Activated T-helper 17 cell treated with anti-CD3 and anti-CD28 coated beads, Interleukin-2, amount 50 U/mL, for 72 hours (primary cell): ENCODE measurements at regions not wholly inside any gene's neighbourhood (a gene's known extent, or its start where the extent isn't known, plus 50 kb on each side); places are given as distances from the start of the nearest gene placed in this dataset.
"Not testable (repeated sequence)": the region's sequence is repeated elsewhere in the genome, so short reads cannot be mapped to it uniquely, and the experiment has no call there.

Experiments used
- ATAC-seq: fragments of 150-1000 bp; cut with Tn5 transposase; replicated peaks from 2 replicates; pipeline ENCODE4 v1.10.0; 2021; ENCODE audit warnings: mild to moderate bottlenecking, moderate library complexity
- H3K27ac Mint-ChIP-seq: one replicate; pipeline ENCODE4 v1.8.0; 2022; ENCODE audit warnings: mixed read lengths
- H3K27me3 Mint-ChIP-seq: one replicate; pipeline ENCODE4 v1.8.0; 2022; ENCODE audit warnings: mixed read lengths
- H3K36me3 Mint-ChIP-seq: one replicate; pipeline ENCODE4 v1.8.0; 2022; ENCODE audit warnings: low read depth, mild to moderate bottlenecking, mixed read lengths
- H3K4me1 Mint-ChIP-seq: one replicate; pipeline ENCODE4 v1.8.0; 2022; ENCODE audit warnings: mixed read lengths
- H3K4me3 Mint-ChIP-seq: one replicate; pipeline ENCODE4 v1.8.0; 2022; ENCODE audit warnings: mild to moderate bottlenecking, mixed read lengths
- H3K9me3 Mint-ChIP-seq: one replicate; pipeline ENCODE4 v1.8.0; 2022; ENCODE audit warnings: mixed read lengths

DNA sequence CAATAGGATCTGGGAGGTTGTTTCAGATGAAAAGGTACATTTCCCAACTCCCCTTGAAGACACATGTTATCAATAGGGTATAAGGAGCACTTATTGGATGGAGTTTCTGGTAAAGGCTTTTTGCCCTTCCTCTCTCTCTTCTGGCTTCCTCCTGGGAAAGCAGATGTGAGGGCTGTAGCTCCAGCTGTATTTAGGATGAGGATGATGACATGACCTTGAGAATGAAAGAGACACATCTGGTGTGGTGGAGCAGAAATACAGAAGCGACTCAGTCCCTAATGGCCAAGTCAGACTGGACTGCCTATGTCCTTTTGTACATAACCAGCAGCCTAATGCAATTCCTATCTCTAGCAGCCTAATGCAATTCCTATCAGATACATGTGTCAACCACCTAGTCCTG lies 100.9 kb upstream of the NXPH2 start:
- Mint-ChIP-seq H3K27me3 (no peaks in the 10 kb centered on the region), H3K4me3 (no peak overlapping the region), H3K36me3 (no peaks in the 10 kb centered on the region), H3K9me3 (no peaks in the 10 kb centered on the region), H3K4me1 (no peaks in the 10 kb centered on the region), H3K27ac (no peak overlapping the region)
- no peak for ATAC-seq

DNA sequence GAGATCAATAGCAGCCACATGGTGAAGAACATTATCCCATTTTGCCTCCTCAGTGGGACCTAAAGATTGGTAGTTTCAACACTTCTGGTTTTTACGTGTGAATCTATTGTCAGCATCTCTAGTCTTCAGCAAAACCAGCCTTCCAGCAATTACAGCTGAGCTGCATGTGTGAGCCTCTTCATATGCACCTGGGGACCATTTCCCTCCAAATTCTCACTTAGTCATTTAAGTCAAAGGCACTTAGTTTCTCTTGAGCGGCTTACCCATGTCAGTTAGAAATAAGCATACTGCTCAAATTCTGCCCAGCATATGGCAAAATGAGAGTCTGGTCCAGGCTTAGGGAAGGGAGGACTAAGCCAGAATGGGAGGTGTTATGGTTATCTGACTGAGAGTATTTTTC lies 99.7 kb upstream of the NXPH2 start:
- Mint-ChIP-seq H3K27ac (no peak overlapping the region), H3K4me1 (no peaks in the 10 kb centered on the region), H3K9me3 (no peaks in the 10 kb centered on the region), H3K4me3 (no peak overlapping the region), H3K27me3 (no peaks in the 10 kb centered on the region), H3K36me3 (no peaks in the 10 kb centered on the region)
- no peak for ATAC-seq

DNA sequence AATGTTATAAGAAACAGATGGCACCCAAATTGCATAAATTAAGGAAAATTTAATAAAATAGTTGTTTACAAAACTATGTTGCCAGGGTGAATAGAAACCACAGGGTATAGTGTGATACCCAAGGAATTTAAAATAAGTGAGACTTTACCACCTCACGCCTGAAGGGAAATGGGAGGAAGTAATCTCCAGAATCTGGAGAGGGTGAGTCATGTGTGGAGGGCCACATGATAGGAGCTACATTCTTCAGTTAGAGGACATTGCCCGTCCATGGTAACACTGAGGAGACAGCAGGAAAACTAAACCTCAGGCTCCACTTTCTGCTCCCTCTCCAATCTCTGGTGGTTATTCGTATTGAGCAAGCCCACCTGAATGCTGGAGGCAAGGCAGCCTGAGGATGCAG lies 97.2 kb upstream of the NXPH2 start:
- H3K9me3 Mint-ChIP-seq, result no peaks in the 10 kb centered on the region
- no peak overlapping the region for H3K4me3 Mint-ChIP-seq
- no peaks in the 10 kb centered on the region for H3K27me3 Mint-ChIP-seq
- ATAC-seq, result no peak
- no peaks in the 10 kb centered on the region for H3K4me1 Mint-ChIP-seq
- no peaks in the 10 kb centered on the region for H3K36me3 Mint-ChIP-seq
- no peak overlapping the region for H3K27ac Mint-ChIP-seq

DNA sequence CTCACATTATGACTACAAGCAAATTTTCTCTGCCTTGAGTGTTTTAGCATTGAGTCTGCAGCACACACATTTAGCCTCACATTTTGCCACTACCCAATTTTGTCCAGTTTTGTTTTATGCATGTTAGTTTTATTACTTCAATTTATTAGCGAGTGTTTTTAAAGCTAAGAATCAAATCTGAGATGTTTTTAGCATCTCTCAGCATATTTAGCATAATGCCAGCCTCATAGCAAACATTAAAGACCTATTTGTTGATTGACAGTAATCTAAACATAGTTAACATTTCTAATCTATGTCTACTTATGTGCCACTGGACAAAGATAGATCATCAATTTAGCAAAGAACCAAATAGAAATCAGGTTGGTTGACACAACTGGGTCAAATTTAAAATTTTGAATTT lies 94.1 kb upstream of the NXPH2 start:
- H3K27me3 Mint-ChIP-seq, result no peaks in the 10 kb centered on the region

DNA sequence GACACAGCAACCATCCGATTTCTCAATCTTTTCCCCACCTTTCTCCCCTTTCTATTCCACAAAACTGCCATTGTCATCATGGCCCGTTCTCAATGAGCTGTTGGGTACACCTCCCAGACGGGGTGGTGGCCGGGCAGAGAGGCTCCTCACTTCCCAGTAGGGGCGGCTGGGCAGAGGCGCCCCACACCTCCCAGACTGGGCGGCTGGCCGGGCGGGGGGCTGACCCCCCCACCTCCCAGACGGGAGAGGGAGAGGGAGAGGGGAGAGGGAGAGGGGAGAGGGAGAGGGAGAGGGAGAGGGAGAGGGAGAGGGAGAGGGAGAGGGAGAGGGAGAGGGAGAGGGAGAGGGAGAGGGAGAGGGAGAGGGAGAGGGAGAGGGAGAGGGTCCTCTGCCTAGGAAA lies 91.9 kb upstream of the NXPH2 start:
- not testable (repeated sequence) for H3K36me3 Mint-ChIP-seq, ATAC-seq, H3K27me3 Mint-ChIP-seq, H3K27ac Mint-ChIP-seq, H3K9me3 Mint-ChIP-seq, H3K4me3 Mint-ChIP-seq, H3K4me1 Mint-ChIP-seq

More for the DNA sequence above, 94.1 kb upstream of the NXPH2 start:
- H3K27ac Mint-ChIP-seq, result no peak overlapping the region
- H3K4me1 Mint-ChIP-seq, result no peaks in the 10 kb centered on the region
- no peaks in the 10 kb centered on the region for H3K36me3 Mint-ChIP-seq
- H3K9me3 Mint-ChIP-seq, result no peaks in the 10 kb centered on the region
- no peak overlapping the region for H3K4me3 Mint-ChIP-seq
- ATAC-seq, result no peak

DNA sequence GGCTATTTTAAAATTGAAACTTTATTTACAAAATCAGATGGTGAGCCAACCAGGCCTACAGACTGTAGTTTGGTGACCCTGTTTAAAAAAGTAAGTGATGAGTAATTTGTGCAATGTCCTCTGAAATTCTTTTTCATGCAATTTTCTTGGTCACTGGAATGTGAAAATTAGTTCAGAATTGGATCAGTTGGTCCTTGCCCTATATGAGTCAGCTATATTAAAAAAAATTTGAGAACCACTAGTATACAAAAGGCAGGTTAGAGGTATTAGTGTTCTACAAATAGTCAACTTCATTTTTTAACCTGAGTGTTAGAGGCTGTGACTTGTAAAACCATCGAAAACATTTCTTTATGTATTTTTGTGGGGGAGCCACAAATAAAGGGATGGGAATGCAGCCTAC lies 91.1 kb upstream of the NXPH2 start:
- Mint-ChIP-seq H3K4me1 (no peaks in the 10 kb centered on the region), H3K9me3 (no peaks in the 10 kb centered on the region), H3K36me3 (no peaks in the 10 kb centered on the region), H3K27ac (no peak overlapping the region), H3K4me3 (no peak overlapping the region), H3K27me3 (no peaks in the 10 kb centered on the region)
- ATAC-seq, result no peak

DNA sequence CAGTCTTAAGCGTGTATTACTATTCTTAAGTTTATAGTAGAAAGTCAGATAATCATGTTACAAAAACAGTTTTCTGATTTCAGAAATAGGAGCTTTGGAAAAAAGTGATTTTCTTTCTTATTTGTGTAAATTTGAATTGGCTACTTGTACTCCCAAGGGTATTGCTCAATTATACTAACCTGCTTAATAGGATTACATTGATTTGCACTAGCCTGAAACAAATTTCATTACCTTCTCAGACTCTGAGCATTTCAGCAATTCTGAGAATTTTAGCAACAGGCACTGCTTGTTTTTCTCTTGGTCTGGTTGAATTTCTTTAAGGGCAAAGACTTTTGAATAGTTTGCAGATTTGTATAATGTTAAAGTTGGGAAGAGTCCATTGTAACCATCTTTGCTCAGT lies 87.2 kb upstream of the NXPH2 start:
- Mint-ChIP-seq H3K27me3 (no peaks in the 10 kb centered on the region), H3K4me1 (no peaks in the 10 kb centered on the region), H3K4me3 (no peak overlapping the region), H3K9me3 (no peaks in the 10 kb centered on the region), H3K27ac (no peak overlapping the region), H3K36me3 (no peaks in the 10 kb centered on the region)
- no peak for ATAC-seq

DNA sequence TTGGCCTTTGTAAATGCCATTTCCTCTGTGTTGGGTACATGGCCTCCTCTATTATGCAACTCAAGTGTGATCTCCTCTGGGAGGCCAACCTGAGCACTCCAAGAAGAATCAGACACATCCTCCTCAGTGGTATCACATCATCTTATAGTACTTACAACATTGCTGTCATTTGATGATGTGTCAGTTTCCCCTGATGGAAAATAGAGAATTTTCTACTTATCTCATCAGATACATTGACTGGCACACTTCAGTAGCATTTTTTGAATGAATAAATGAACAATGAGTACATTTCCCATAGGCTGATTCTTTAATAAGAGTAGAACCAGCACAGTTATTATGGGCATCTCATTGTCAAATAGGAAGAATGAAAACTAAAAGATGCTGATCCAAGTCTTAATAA lies 86.6 kb upstream of the NXPH2 start:
- no peaks in the 10 kb centered on the region for H3K9me3 Mint-ChIP-seq
- H3K27ac Mint-ChIP-seq, result no peak overlapping the region
- ATAC-seq, result no peak
- no peak overlapping the region for H3K4me3 Mint-ChIP-seq
- no peaks in the 10 kb centered on the region for H3K4me1 Mint-ChIP-seq
- no peaks in the 10 kb centered on the region for H3K27me3 Mint-ChIP-seq
- no peaks in the 10 kb centered on the region for H3K36me3 Mint-ChIP-seq

DNA sequence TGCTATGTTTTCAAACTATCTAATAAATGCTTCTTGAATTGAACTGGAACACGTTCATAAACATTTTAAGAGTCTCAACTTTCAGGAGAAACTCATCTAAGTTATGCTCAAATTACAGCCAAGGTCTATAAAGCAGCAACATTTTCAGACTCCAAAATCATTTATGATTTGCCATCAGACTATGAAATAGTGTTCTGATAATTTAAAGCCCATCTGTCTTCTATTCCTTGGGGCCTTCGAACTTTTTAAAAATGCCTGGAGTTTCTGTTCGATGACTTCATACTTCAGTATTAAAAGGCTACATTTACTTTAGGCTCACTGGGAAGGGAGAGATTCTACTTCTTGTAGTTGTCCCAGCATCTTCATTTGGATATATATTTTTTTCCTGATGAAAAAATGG lies 73.6 kb upstream of the NXPH2 start:
- ATAC-seq, result no peak
- Mint-ChIP-seq H3K4me3 (no peak overlapping the region), H3K9me3 (no peaks in the 10 kb centered on the region), H3K36me3 (no peaks in the 10 kb centered on the region), H3K27me3 (peaks cover 4% of the 10 kb centered on the region), H3K4me1 (no peaks in the 10 kb centered on the region), H3K27ac (no peak overlapping the region)

DNA sequence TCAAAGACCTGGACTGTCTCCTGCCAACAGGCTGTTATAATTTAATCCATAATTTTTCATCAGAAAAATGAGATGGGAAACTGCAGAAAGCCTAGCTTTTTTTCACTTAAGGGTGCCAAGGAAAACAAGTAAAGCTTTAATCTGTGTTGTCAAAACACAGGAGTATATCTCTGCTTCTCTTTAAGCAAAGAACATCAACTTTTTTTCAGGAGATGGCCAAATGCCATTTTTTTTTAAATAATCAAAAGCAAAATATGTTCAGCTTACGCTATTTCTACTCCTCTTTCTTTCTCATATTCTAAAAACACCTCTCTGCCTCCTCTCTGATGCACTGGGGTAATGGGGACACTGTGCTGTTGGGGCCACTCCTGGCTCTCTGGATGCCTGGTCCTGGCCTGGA lies 73.1 kb upstream of the NXPH2 start:
- peaks cover 4% of the 10 kb centered on the region for H3K27me3 Mint-ChIP-seq
- H3K27ac Mint-ChIP-seq, result no peak overlapping the region
- H3K36me3 Mint-ChIP-seq, result no peaks in the 10 kb centered on the region
- no peak overlapping the region for H3K4me3 Mint-ChIP-seq
- no peak for ATAC-seq
- H3K9me3 Mint-ChIP-seq, result no peaks in the 10 kb centered on the region
- no peaks in the 10 kb centered on the region for H3K4me1 Mint-ChIP-seq

DNA sequence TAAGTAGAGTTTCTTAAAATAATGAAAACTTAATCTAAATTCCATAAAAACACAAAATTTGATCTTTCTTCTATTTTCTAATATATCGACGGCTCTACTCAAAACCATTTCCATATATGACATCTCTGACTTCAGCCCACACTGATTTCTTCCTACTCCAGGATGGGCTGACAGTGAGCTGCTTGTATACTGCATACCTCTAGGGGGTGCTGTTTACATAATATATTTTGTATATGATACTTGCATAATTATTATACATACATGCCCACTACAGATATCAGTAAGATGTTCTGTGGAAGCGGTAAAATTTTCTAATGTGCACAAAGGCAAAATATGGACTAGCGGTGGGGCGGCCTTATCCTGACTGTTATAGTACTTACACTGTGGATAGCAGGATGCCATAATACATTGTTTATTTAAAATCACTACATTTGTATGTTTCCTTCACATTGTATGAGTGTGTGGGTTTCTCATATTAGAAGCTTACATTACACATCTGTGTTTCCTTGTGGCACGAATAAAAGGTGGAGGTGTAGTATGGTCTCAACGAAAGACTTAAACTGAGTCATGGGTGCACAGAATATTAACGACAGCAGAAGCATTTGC lies 66.1 kb upstream of the NXPH2 start:
- H3K36me3 Mint-ChIP-seq, result no peaks in the 10 kb centered on the region
- no peak overlapping the region for H3K4me3 Mint-ChIP-seq
- H3K27ac Mint-ChIP-seq, result no peak overlapping the region
- ATAC-seq, result peak; percentile 46
- peaks cover 5% of the 10 kb centered on the region for H3K27me3 Mint-ChIP-seq
- H3K4me1 Mint-ChIP-seq, result no peaks in the 10 kb centered on the region
- no peaks in the 10 kb centered on the region for H3K9me3 Mint-ChIP-seq

DNA sequence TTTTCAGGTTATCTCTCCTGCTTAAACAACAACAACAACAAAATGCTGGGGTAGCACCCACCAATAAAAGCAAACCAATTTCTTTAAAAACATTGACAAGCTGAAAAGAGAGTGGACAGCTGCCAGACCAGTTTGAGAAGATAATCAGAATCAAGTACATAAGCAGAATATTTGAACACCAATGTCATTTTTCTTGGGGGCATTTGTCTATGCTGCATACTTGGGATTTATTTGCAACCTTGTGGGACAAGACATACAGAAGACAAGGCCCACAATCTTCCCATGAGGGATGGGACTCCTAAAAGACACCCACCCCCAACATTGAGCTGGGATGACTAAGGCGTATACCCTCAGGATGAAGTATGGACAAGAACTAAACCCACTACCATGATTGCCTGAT lies 62.2 kb upstream of the NXPH2 start:
- H3K4me3 Mint-ChIP-seq, result no peak overlapping the region
- H3K27ac Mint-ChIP-seq, result no peak overlapping the region
- no peaks in the 10 kb centered on the region for H3K36me3 Mint-ChIP-seq
- H3K4me1 Mint-ChIP-seq, result no peaks in the 10 kb centered on the region
- no peak for ATAC-seq
- H3K27me3 Mint-ChIP-seq, result peaks cover 14% of the 10 kb centered on the region
- H3K9me3 Mint-ChIP-seq, result no peaks in the 10 kb centered on the region

DNA sequence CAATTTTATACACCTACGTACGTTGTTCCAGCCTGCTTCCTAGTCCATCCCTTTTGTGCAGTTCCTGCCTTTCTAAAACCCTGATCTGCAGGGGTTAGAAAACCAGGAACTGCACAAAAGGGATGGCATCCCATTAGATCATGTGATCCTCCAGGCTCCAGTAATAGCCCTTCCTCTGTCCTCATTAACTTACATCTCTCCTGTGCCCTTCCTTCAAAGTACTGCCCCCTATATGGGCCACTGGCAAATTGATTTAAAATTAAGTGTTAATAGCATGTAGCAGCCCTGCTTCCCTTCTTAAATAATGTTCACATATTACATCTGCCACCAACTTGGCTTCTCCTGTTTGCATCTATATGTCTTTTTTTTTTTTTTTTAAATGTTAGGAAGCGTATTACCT lies 61.3 kb upstream of the NXPH2 start:
- ATAC-seq, result no peak
- Mint-ChIP-seq H3K9me3 (no peaks in the 10 kb centered on the region), H3K27ac (no peak overlapping the region), H3K27me3 (peaks cover 14% of the 10 kb centered on the region), H3K36me3 (no peaks in the 10 kb centered on the region), H3K4me3 (no peak overlapping the region), H3K4me1 (no peaks in the 10 kb centered on the region)

DNA sequence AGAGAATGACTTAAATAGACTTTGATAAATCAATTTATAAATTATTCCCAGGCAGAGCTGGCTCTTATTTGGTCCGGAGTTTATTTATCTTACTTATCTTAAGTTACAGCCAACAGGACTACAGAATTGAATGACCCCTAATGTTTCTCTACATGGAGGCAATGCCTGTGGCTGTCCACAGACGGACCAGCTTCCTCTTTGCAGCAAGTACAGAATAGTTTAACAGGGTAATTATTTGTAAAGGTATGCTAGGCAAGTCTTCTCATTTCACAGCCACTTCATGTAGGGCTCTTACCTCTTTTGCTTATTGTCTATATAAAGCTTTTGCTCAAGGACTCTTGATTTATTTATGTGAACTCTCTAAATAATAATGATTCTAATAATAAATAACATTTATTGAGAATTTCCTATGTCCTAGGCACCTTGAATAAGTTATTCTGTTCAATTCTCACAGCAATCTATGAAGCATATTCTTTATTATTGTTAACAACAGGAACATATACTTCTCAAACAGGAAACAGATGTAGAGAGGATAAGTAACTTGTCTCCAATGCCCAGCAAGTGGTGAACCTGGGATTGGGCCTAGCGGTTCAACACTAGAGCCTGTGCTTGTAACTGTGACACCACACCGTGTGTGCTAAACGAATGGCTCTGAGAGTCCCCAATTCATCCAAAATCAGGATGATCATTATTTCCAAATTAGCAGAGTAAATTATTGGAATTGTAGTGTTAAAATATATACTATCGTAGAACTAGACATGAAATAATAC lies 58.8 kb upstream of the NXPH2 start:
- Mint-ChIP-seq H3K27ac (no peak overlapping the region), H3K27me3 (peaks cover 14% of the 10 kb centered on the region), H3K4me1 (no peaks in the 10 kb centered on the region), H3K4me3 (no peak overlapping the region), H3K9me3 (no peaks in the 10 kb centered on the region), H3K36me3 (no peaks in the 10 kb centered on the region)
- ATAC-seq, result no peak

DNA sequence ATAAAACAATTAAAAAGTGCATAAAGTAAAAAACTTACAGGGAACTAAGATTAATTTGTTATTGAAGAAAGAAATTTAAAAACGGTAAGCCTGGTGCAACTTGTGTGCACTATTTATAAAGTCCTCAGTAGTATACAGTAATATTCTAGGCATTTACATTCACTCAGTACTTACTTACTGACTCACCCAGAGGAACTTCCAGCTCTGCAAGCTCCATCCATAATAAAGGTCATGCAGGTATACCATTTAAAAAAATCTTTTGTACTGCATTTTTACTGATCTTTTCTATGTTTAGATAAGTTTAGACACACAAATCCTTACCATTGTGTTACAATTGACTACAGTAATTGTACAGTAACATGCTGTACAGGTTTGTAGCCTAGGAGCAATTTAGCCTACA lies 51.5 kb upstream of the NXPH2 start:
- H3K4me3 Mint-ChIP-seq, result no peak overlapping the region
- no peak for ATAC-seq
- H3K36me3 Mint-ChIP-seq, result no peaks in the 10 kb centered on the region
- H3K4me1 Mint-ChIP-seq, result no peaks in the 10 kb centered on the region
- H3K27ac Mint-ChIP-seq, result no peak overlapping the region
- no peaks in the 10 kb centered on the region for H3K9me3 Mint-ChIP-seq
- H3K27me3 Mint-ChIP-seq, result no peaks in the 10 kb centered on the region

DNA sequence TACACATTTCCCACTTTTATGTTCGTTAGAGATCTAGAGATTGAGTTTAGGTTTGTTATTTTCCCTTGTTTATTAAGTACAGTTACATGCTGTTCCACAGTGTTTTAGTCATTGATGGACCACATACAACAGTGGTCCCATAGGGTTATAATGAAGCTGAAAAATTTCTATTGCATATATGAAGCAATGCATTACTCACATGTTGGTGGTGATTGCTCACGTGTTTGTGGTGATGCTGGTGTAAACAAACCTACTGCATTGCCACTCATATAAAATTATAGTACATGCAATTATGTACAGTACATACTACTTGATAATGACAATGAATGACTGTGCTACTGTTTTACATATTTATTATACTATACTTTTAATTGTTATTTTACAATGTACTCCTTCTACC lies 51.0 kb upstream of the NXPH2 start:
- no peak overlapping the region for H3K27ac Mint-ChIP-seq
- H3K27me3 Mint-ChIP-seq, result no peaks in the 10 kb centered on the region
- H3K36me3 Mint-ChIP-seq, result no peaks in the 10 kb centered on the region
- H3K4me3 Mint-ChIP-seq, result no peak overlapping the region
- no peaks in the 10 kb centered on the region for H3K9me3 Mint-ChIP-seq
- ATAC-seq, result no peak
- H3K4me1 Mint-ChIP-seq, result no peaks in the 10 kb centered on the region
